NT2/D1 (cell line): ENCODE measurements at regions not wholly inside any gene's neighbourhood (a gene's known extent, or its start where the extent isn't known, plus 50 kb on each side); places are given as distances from the start of the nearest gene placed in this dataset.

ENCODE experiments used
- YY1 ChIP-seq: IDR thresholded peaks from 2 replicates; pipeline ENCODE4 v1.6.1; 2011; ENCODE audit not compliant: insufficient read length, insufficient read depth
- ZNF274 ChIP-seq: IDR thresholded peaks from 2 replicates; pipeline ENCODE4 v1.6.1; 2011; ENCODE audit warnings: mild to moderate bottlenecking, low read depth, low read length

- TF ChIP-seq YY1, result no peak
- TF ChIP-seq ZNF274, result no peak
These were observed 92.2 kb upstream of the ATF7IP start for GRCh38 chr12:14272956-14273912.
